WI38 (cell line): ENCODE measurements at regions not wholly inside any gene's neighbourhood (a gene's known extent, or its start where the extent isn't known, plus 50 kb on each side); places are given as distances from the start of the nearest gene placed in this dataset.

Experiments used
- H3K4me3 ChIP-seq: 2 replicates; pipeline ENCODE4 v1.5.1; 2011; ENCODE audit warnings: low read depth, mild to moderate bottlenecking, control low read depth, low read length
- TF ChIP-seq, protein P1 (sequence below): IDR thresholded peaks from 2 replicates; pipeline ENCODE4 v1.5.1; 2012; ENCODE audit warnings: low read depth, mild to moderate bottlenecking, control low read depth, low read length

GRCh38 chr18:39205565-39206195, 1640.1 kb upstream of the CELF4 start:
- TF ChIP-seq, protein P1, sequence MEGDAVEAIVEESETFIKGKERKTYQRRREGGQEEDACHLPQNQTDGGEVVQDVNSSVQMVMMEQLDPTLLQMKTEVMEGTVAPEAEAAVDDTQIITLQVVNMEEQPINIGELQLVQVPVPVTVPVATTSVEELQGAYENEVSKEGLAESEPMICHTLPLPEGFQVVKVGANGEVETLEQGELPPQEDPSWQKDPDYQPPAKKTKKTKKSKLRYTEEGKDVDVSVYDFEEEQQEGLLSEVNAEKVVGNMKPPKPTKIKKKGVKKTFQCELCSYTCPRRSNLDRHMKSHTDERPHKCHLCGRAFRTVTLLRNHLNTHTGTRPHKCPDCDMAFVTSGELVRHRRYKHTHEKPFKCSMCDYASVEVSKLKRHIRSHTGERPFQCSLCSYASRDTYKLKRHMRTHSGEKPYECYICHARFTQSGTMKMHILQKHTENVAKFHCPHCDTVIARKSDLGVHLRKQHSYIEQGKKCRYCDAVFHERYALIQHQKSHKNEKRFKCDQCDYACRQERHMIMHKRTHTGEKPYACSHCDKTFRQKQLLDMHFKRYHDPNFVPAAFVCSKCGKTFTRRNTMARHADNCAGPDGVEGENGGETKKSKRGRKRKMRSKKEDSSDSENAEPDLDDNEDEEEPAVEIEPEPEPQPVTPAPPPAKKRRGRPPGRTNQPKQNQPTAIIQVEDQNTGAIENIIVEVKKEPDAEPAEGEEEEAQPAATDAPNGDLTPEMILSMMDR, result no peak
- H3K4me3 ChIP-seq, result no peak overlapping the region

- TF ChIP-seq, protein P1, result no peak
- H3K4me3 ChIP-seq, result no peak overlapping the region
These were observed 1634.6 kb upstream of the CELF4 start for GRCh38 chr18:39200153-39200552.

- H3K4me3 ChIP-seq, result no peak overlapping the region
- TF ChIP-seq, protein P1, result no peak
These were observed 1633.7 kb upstream of the CELF4 start for GRCh38 chr18:39199231-39199855.

DNA sequence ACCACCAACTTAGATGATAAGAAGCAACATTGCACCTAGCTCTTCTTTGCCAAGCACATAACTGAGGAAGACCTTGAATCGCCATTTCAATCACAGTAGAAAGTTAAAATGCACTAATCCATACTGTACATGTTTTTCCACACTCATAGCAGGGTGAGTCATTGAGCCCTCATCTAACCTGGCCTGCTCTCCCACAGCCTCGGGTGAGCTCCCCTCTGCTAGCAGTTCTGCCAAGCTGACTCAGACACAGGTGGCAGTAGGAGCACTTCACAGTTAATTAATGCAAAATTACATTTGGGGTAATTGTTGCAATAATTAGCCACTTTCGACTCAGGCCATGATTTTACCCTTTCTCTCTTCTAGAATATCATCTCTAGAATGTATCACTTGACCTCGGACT, 1632.8 kb upstream of the CELF4 start:
- no peak overlapping the region for H3K4me3 ChIP-seq
- TF ChIP-seq, protein P1, result no peak

- TF ChIP-seq, protein P1, result no peak
- H3K4me3 ChIP-seq, result no peak overlapping the region
These were observed 1626.3 kb upstream of the CELF4 start for GRCh38 chr18:39191931-39192330.

- TF ChIP-seq, protein P1, result no peak
- H3K4me3 ChIP-seq, result no peak overlapping the region
These were observed 1625.5 kb upstream of the CELF4 start for GRCh38 chr18:39191058-39191457.

- TF ChIP-seq, protein P1, result no peak
- H3K4me3 ChIP-seq, result no peak overlapping the region
These were observed 1624.9 kb upstream of the CELF4 start for GRCh38 chr18:39190508-39190907.
